Midbrain (tissue), 1 donor: ENCODE measurements at regions not wholly inside any gene's neighbourhood (a gene's known extent, or its start where the extent isn't known, plus 50 kb on each side); places are given as distances from the start of the nearest gene placed in this dataset.
"Not testable (repeated sequence)": the region's sequence is repeated elsewhere in the genome, so short reads cannot be mapped to it uniquely, and the experiment has no call there.

Source experiments
- DNase-seq: peaks from one replicate; lab custom pipeline; 2025; lab: John Stamatoyannopoulos, UW

GRCh38 chr4:74505355-74505978 lies 60.5 kb downstream of the AREG start:
- not testable (repeated sequence) for DNase-seq

- not testable (repeated sequence) for DNase-seq
Measured at GRCh38 chr4:74509363-74509762, 64.4 kb downstream of the AREG start.

GRCh38 chr4:74516303-74516702 lies 71.4 kb downstream of the AREG start:
- DNase-seq, result no peak

GRCh38 chr4:74517996-74518395 lies 73.1 kb downstream of the AREG start:
- no peak for DNase-seq

- no peak for DNase-seq
Measured at GRCh38 chr4:74522251-74522991, 77.5 kb downstream of the AREG start.

- no peak for DNase-seq
Measured at GRCh38 chr4:74523096-74523495, 78.2 kb downstream of the AREG start.

GRCh38 chr4:74524985-74525384 lies 80.0 kb downstream of the AREG start:
- no peak for DNase-seq

- DNase-seq, result no peak
Measured at GRCh38 chr4:74527049-74527448, 82.1 kb downstream of the AREG start.

- no peak for DNase-seq
Measured at GRCh38 chr4:74528178-74528577, 83.2 kb downstream of the AREG start.

GRCh38 chr4:74529284-74530041 lies 84.5 kb downstream of the AREG start:
- DNase-seq, result peak; percentile 1

GRCh38 chr4:74531963-74532794 lies 87.2 kb downstream of the AREG start:
- peak; percentile 65 for DNase-seq

GRCh38 chr4:74534121-74534520 lies 89.2 kb downstream of the AREG start:
- no peak for DNase-seq

- no peak for DNase-seq
Measured at GRCh38 chr4:74534936-74535335, 90.0 kb downstream of the AREG start.

- DNase-seq, result no peak
Measured at GRCh38 chr4:74535512-74535911, 90.6 kb downstream of the AREG start.

- DNase-seq, result no peak
Measured at GRCh38 chr4:74536557-74536956, 91.6 kb downstream of the AREG start.

GRCh38 chr4:74537459-74537858 lies 92.5 kb downstream of the AREG start:
- no peak for DNase-seq

GRCh38 chr4:74539044-74539790 lies 94.3 kb downstream of the AREG start:
- DNase-seq, result no peak

- no peak for DNase-seq
Measured at GRCh38 chr4:74540193-74540592, 95.3 kb downstream of the AREG start.

GRCh38 chr4:74541667-74542066 lies 96.7 kb downstream of the AREG start:
- DNase-seq, result no peak

GRCh38 chr4:74543231-74543781 lies 98.4 kb downstream of the AREG start:
- DNase-seq, result no peak

GRCh38 chr4:74543983-74544382 lies 99.0 kb downstream of the AREG start:
- DNase-seq, result no peak
